GM18505 (cell line): ENCODE measurements at regions not wholly inside any gene's neighbourhood (a gene's known extent, or its start where the extent isn't known, plus 50 kb on each side); places are given as distances from the start of the nearest gene placed in this dataset.
"Not testable (repeated sequence)": the region's sequence is repeated elsewhere in the genome, so short reads cannot be mapped to it uniquely, and the experiment has no call there.

Experiments used
- ATAC-seq: cut with Tn5 transposase; IDR thresholded peaks from one replicate; pipeline ENCODE4 v1.9.1; 2021; ENCODE audit not compliant: unreplicated experiment
- POLR2A ChIP-seq: IDR thresholded peaks from 4 replicates; pipeline ENCODE4 v1.6.1; 2011; ENCODE audit warnings: borderline replicate concordance; ENCODE audit not compliant: insufficient read depth, insufficient read length; ENCODE audit errors: extremely low read depth

DNA sequence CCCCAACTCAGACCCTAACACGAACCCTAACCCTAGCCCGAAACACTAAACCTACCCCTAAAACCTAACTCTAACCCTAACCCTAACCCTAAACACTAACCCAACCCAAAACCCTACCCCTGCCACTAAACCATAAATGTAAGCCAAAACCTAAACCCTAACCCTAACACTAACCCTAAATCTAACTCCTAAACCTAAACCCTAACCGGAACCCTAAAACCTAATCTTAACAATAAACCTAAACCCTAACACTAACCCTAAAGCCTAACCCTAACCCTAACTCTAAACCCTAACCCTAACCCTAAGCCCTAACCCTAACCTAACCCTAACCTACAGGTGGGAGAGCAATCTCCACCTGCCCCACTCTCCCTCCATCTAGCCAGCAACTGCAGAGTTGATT is 152.3 kb downstream of the OR4M2 start:
- no peak for TF ChIP-seq POLR2A
- ATAC-seq: no peak

DNA sequence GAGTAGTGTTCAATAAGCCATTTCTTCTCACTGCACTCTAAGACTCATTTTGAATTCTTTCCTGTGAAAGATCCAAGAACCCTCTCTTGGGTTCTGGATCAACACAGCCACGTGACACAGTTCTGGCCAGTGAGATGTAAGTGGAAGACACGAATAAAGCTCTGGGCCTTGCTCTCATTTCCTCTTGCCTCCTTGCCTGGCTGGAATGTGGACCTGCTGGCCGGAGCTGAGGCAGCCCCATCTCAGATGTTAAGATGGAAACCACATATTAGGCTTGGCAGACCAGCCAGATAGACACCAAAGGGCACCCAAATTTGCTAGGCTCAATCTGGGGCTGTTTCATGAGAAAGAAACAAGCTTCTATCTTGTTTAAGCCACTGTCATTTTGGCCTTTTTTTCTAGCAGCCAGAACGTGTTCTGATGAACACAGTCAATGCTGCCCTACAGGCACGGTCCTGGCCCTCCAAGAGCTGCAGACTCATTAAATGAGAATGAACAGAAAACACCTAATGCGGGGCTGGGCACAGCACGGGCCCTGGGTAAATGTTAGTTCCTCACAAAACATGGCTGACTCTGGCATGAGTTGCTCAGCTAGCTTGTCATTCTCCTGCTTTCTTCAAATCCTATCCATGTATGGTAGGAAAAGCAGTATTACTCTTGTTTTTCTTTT is 155.1 kb downstream of the OR4M2 start:
- ATAC-seq: not testable (repeated sequence)

DNA sequence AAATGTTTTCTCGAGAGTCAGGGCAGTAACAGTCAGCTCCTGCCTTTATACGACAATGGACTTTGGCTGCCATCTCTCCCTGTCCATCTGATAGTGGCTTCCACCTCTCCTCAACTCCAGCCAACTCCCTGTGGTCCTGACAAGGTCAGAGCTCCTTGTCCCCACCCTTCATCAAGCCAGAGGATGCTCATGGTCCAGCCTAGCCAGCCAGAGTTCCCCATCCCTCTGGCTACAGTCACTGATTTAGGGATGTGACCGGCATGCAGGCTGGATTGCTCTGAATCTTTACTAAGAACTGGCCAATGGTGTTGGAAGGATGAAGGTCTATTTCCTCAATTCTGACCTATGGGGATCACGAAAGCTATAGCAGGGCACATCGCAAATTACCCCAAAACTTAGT is 156.1 kb downstream of the OR4M2 start:
- no peak for ATAC-seq
- TF ChIP-seq POLR2A: no peak

DNA sequence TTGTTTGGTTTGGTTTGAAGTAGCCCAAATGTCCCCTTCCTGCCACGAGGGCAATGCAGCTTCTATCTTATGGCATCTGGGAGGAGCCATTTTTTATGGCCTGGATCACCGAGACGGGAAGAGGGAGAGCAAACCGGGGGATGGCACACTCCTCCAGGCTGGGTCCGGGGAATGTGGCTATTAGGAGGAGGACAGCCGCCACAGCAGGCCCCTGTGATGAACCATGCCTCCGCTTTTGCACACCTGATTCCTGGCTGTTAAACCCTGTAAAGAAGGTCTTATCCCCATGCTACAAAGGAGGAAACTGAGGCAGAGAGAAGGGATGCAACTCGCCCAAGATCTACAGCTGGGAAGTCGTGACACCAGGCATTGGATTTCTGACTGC is 157.6 kb downstream of the OR4M2 start:
- no peak for TF ChIP-seq POLR2A
- ATAC-seq: no peak

DNA sequence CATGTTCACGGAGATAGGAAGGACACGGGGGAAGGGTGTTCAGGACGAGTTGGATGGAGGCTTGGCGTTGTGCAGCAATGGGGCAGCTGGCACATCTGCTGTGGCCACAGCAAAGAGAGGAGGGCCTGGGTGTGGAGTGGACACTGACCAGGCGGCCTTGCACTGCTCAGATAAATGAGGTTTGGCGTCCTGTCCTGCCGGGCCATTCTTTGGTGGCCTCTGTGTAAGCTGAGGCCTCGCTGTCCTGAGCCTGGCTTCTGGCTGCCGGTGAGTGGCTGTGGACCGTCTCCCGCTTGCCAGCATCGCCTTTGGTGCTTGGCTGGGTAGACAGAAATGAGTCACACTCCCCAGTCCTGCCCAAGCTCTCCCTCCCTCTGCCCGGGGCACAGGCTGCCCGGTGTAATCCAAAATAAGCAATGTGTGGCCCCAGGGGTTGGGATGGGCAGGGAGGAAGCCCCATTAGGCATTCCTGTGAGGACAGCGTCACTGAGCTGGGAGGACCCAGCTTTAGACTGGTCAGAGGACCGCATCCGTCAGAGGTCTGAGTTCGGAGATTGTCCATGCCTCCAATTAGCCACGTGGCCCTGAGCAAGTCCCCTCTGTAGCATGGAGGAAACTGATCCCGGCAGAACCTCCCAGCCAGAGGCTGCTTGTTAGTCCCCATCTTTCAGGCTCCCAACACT is 158.1 kb downstream of the OR4M2 start:
- ATAC-seq: not testable (repeated sequence)

DNA sequence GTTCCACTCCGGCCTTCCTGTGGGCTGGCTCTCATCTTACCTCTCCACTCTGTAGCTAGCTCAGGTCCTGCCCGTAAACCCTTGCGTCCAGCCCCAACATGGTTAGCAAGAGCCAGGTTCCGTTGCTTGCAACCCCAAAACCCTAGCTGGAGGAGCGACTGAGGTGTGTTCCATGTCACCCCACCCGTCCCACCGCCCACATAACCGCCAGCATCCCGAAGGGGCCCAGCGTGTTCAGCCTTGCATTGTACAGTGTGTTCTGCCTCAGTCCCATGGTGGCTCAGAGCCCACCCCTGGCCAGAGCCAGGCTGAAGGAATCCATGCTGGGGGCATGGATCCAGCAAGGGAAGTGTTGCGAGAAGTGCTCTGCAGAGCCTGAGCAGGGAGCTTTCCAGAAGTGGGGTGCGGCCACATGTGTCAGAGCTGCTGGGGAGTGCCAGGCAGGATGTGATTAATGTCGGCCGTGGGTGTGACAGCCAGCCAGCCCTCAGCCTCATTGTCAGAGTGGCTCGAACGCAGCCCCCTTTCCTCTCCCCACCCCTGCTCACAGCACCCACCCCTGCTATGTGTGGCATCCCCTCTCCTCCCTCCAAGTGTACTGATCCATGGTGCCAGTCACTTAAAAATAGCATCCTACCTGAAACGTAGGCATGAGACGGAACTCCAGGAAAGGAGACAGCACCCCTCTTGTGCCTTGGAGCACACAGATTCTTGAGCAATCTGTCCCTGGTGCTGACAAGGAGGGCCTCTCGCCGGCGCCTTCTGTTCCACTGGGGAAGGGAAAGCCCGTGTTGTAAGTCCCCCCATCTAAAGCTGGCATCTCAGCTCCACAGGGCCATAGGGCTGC is 158.9 kb downstream of the OR4M2 start:
- not testable (repeated sequence) for ATAC-seq

DNA sequence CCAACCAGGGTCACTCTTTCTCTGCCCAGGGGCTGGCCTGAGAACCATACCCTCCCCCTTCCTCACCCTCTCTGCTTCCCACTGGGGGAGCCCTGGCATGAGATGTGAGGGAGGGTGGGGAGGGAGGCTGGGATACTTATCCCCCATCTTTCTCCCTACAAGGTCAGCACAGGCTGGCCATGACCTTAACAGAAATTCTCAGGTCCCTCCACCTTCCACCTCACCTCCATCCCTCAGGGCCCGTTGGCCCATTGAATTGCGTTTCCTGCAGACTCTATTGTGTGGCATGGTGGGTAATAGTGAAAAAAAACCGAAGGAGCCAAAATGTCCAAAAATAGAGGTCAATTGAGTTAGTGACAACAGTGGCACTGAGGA is 159.5 kb downstream of the OR4M2 start:
- TF ChIP-seq POLR2A: no peak

DNA sequence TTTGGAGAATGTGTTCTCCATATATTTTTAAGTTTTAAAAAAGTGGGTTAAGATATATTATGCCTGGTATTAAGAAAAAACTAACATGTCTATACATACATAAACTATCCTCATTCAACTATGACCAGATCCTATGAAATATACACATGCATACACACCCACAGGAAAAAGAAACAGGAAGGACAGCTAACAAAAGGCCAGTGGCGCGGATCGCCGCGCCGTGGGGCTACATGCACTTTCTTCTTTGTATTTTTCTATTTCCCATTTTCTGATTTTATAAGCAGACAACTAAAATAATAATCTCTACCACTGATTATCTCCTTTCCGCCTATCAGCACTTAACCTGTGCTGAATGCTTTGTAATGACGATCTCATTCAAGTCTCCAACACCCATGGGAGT is 160.1 kb downstream of the OR4M2 start:
- ATAC-seq: no peak

More for the DNA sequence above, 159.5 kb downstream of the OR4M2 start:
- no peak for ATAC-seq

DNA sequence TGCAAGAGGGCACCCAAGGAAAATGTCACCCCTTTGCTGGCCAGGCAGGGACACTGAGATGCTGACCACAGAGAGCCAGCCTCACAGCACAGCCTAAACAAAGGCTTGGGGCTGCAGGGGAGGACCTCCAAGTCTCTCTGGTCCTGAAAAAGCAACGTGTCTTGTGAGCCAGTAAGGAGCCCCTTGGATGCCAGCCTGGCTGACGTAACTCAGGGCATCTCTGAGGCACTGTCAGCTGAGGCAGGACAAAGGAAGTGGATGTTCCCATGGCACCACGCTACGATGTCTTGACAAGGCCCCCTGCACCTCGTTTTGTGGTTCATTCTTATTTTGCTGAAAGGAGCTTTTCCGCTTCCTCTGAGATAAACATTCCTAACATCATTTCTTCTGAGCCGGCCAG is 160.7 kb downstream of the OR4M2 start:
- ATAC-seq: no peak
- TF ChIP-seq POLR2A: no peak

More for the DNA sequence above, 160.1 kb downstream of the OR4M2 start:
- no peak for TF ChIP-seq POLR2A

DNA sequence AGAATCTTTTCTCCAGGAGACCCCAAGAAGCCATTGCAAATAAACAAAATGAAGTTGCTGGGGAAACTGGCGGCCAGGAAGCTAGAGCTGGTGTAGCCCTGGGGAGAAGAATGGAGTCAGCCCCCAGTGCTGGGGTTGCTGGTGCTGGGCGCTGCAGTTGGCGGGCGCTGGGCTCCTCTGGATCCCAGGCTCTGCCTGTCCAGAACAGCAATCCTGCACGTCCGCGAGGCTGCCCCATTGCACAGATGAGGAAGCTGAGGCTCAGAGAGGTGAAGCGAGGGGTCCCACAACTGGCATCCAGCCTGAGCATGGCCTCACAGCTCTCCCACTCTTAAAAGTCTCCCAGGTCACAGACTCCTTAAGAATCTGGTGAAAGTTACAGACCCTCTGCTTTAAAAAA is 161.1 kb downstream of the OR4M2 start:
- no peak for TF ChIP-seq POLR2A
- no peak for ATAC-seq

DNA sequence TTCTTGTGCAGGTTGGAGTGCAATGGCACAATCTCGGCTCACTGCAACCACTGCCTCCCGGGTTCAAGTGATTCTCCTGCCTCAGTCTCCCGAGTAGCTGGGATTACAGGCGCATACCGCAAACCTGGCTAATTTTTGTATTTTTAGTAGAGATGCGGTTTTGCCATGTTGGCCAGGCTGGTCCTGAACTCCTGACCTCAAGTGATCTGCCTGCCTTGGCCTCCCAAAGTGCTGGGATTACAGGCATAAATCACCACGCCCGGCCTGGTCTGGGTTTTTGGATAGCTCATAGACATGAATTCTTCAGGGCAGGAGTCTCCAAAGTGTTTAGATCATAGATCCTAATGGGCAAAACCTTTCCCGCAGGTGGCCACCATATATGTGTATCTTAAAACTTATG is 162.0 kb downstream of the OR4M2 start:
- not testable (repeated sequence) for ATAC-seq

DNA sequence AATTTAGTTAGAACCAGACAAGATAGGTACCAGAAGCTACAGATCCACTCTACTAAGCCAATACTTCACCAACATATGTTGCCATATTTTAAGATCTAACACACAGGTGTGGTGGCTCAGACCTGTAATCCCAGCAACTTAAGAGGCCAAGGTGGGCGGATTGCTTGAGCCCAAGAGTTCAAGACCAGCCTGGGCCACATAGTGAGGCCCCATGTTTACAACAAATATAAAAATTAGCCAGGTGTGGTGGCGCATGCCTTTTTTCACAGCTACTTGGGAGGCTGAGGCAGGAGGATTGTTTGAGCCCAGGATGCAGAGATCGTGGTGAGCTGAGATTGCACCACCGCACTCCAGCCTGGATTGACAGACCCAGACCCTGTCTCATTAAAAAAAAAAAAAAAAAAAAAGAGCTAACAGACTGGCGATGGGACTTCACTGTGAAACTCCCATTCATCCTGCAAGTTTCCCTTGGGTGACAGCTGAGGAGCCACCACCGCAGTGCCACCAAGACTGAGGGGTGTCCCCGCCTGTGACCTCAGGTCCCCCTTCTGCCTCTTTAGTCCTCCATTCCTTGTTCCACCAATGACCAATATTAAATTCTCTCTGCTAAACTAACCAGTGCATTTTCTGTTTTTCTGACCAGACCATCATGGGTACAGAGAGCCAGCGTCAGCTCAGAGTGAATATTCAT is 163.3 kb downstream of the OR4M2 start:
- no peak for ATAC-seq
- TF ChIP-seq POLR2A: no peak

DNA sequence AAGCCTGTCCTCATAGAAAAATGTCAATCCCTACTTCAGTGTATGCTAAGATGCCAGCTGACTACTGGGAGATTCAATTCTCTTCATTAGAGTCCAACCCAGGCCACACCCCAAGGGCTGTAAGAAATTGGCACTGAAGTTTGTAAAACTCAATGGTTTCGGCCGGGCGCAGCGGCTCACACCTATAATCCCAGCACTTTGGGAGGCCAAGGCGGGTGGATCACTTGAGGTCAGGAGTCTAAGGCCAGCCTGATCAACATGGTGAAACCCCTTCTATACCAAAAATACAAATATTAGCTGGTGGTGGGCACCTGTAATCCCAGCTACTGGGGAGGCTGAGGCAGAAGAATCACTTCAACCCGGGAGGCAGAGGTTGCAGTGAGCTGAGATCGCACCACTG is 169.2 kb downstream of the OR4M2 start:
- not testable (repeated sequence) for ATAC-seq

DNA sequence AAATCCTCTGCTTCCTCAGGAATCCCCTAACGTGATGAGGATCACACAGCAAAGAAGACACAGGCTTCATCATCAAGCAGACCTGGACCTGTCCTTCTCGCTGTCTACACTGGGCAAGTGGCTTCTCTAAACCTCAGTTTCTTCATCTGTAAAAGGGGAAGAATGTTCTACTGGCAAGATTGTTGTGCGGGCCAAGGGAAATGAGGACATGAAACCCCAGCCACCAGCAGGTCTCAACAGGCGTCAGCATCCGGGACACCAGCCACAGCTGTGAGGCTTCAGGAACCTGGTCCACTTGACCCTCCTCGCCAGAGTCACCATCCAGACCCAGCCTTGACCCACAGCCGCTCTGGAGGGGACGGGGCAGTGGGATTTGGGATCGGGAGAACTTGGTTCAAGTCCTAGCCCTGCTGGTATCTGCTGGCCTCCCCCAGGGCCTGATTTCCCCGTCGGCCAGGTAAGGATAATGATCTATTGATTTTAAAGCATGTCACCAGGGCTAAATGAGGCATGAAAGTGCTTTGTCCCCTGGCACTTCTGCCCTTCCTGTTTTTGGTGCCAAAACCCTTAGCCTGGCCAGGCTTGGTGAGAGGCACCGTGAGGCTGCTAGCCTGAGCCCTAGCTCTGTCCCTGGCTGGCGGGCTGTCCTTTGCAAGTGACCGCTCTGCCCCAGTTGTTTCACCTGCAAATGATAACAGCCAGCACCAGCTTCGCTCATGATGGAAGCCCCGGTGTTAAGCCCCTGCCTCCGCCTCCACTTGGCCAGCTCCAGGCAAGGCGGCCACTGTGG is 170.4 kb downstream of the OR4M2 start:
- not testable (repeated sequence) for ATAC-seq
